GM21423 (cell line): ENCODE measurements at regions not wholly inside any gene's neighbourhood (a gene's known extent, or its start where the extent isn't known, plus 50 kb on each side); places are given as distances from the start of the nearest gene placed in this dataset.
A peak's percentile ranks its signal among the peaks of the same experiment; 100 is the strongest.

Experiments used
- ATAC-seq: cut with Tn5 transposase; IDR thresholded peaks from one replicate; pipeline ENCODE4 v1.9.1; 2021; ENCODE audit warnings: mild to moderate bottlenecking, moderate library complexity; ENCODE audit not compliant: unreplicated experiment

DNA sequence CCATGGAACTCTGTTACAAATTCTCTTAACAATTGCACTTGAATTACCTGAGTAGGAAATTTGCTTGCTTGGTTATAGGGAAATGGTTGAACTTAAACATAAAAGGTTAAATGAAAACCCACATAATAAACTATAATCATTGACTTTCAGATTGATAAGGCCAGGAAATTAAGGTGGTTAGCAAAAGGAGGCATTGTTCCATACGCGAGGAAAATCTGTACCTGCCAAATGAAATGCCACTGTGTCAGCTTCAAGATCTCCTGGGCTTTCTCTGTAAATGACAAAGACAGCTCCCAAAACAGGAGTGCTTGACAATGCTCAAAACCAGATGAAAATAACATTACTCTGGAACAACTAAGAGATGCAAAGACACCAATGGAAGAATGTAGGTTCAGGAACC, 125.5 kb upstream of the KLF3 start:
- no peak for ATAC-seq

DNA sequence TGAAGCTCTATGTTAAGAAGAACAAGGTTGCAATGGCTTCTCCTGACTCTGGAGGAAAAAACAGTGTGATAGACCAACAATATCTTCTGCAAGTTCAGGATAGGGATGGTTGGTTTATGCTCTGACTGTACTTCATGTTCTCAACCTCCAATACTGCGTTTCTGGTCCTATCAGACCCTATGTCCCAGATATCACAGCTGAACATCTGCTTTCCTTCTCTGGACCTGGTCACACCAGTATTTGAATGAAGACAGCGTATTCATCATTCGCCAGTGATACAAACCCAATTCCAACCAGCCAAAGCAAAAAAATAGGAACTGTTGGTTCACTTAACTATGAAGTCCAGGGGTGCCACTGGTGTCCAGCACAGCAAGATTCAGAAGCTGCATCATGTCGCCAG, 124.5 kb upstream of the KLF3 start:
- no peak for ATAC-seq

DNA sequence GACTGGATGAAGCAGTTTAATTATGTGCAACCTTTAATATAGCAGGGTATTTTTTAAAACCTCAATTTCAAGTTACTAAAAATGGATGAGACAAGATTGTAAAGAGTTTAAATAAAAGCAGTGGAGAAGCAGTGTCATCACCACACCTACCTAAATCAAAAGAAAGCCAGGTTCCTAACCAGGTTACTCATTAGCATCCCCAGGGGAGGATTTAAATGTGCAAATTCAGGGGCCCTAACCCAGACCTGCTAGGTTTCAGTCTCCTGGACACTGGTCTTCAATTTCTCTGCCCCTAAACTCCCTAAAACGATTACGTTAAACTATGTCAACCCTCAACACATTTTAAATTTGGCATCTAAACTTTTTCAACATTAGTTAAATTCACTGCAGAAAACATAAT, 116.9 kb upstream of the KLF3 start:
- no peak for ATAC-seq

GRCh38 chr4:38548256-38548655, 115.7 kb upstream of the KLF3 start:
- no peak for ATAC-seq

DNA sequence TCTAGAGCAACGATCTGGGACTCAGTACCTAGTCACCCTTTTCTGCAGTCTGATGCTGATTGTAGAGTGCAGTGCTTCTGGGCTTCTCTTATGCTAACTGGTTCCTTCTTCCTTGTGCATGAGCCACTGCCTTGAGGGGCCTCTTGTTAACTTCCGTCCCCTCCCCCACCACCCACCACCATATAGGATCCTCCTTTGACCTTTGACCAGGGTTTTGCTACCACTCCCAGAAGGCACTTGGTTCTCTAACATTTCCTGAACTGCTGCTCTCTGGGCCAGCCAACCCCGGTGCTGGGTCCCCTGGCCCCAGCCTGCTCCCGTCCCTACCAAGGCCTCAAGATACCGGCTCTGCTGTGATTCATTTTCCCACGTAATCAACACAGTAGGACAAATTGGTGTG, 104.6 kb upstream of the KLF3 start:
- no peak for ATAC-seq

- ATAC-seq: no peak
Observed at GRCh38 chr4:38560340-38560739, 103.7 kb upstream of the KLF3 start.

DNA sequence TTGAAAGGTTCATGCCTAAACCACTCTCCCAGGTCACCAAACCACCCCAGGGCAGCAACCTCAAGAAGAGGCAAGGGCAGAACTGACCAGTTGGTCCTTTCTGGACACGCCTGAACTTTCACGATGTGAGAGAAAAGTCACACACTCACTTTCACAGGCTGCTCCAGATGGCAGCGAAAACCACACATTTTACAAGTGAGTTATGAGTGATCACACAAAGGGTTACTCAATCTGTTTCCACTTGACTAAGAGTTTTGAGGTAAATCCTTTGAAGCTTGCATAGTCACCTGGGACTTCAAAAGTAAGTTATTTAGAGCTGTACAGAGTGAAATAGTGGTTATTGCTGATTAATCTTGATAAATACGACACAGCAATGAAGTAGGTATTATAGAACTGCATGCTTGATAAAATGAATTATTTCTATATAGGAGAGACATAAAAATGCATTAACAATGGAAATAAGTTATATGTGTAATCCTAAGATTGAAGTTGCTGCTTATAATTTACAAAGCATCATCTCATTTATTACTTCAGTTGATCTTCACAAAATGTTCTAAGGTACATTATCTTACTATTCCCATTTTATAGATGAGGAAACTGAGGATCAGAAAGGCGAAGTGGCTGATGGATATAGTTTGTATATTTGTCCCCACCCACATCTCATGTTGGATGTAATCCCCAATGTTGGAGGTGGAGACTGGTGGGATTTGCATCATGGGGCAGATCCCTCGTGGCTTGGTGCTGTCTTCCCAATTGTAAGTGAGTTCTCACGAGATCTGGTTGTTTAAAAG, 103.0 kb upstream of the KLF3 start:
- ATAC-seq: peak; percentile 81

DNA sequence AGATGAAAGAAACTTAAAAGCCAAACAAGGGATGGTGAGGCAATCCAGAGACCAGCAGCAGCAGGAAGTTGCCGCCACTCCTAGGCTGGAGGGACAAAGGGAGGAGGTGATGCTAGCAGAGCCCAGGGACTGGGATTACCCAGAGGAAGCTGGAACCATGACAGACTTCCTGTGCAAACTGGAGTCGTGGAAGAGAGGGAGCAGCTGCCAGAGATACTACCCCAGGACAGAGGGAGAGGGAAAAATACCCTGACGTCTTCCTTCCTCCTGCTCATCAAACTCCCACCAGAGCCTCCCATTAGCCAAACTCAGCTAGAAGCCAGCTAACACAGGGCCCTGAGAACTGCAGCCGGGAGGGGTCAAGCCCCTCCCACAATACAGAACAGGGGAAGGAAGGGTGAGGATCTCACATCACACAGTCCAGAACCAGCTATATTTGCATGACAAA, 101.2 kb upstream of the KLF3 start:
- ATAC-seq: no peak

GRCh38 chr4:38563707-38564495, 100.1 kb upstream of the KLF3 start:
- ATAC-seq: no peak

GRCh38 chr4:38565271-38566199, 98.5 kb upstream of the KLF3 start:
- ATAC-seq: no peak

DNA sequence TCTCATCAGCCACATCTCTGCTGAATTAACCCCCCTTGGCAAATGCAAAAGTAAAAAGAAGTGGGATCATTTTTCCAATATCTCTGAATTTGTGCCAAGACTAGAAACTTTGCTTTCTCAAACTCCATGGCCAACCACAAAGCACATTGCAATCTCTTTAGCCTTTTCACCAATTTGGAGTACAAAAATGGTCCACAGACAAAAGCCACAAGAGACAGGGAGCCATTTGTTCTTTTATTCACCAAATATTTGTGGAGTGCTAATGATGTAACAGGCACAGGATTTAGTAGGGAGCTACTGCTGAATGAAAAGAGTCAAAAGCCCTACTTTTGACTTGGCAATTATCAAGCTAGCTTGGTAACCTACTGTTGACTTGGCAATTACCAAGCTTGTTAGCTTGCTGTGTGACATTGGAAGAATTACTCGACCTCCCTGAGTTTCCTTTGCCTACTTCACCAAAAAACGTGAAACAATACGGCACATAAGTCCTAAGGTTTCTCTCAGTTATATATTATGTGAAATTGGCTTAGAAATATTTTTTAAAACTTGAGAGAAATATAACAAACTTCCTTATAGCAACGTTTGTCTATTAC, 97.1 kb upstream of the KLF3 start:
- no peak for ATAC-seq

- no peak for ATAC-seq
Observed at GRCh38 chr4:38567457-38567856, 96.5 kb upstream of the KLF3 start.

DNA sequence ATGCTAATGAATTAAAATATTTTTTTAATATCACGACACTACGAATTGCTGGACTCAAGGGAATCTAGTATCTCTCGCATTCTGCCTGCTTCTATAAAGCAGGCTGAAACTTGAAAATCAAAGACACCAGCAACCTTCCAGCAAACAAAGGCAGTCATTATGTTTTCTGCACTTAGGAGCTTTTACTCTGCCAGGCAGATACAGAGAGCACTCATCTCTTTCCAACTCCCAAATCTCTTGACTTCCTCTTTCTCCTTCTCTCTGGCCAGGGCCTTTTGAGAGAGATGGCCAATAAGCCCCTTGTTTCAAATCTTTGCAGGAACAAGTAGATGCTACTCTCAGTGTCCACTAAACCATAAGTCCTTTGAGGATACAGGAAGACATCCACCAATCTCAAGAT, 95.2 kb upstream of the KLF3 start:
- ATAC-seq: no peak

DNA sequence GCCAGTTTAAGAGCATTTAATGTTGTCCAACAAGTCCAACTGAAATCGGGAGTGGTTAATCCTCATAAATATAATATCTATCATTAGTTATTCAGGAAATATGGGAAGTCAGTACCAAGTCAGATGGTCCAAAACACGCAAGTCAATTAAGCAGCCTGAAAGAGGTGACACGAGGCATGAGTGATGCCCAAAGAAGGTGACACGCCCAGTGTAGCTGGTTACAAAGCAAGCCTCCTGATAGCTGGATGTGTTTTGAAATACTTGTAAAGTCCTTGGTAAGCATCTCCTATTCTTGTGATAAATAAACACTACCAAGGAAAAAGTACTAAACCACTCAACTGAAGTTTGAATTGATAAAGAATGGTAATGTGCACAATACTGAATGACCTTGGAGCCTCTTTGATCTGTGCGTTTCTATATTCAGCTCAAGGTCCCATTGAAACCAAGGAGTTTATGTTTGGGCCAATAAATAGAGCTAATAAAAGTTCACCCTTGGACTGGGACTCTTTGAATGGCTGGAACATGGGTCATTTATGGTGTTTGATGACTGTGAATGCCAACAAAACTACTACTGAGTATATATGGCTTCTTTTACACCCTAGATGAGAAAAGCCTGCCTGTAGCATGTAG, 93.2 kb upstream of the KLF3 start:
- no peak for ATAC-seq

DNA sequence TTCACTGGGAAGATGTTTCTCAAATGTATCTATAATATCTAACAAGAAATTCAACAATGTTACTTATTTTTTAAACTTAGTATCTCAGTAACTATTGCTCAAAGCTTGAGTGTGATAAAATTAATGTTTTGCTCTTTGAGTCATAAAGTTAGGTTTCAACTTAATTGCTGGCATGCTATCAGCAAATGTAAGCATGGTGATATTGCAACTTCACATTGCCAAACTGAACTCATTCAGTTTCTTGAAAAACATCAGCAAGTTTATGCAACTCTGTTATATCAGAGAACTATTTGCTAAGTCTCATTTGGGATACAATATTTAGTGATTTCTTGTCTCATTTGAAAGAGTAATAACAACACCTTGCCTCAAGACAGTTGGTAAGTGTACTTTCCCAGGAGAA, 91.2 kb upstream of the KLF3 start:
- no peak for ATAC-seq

DNA sequence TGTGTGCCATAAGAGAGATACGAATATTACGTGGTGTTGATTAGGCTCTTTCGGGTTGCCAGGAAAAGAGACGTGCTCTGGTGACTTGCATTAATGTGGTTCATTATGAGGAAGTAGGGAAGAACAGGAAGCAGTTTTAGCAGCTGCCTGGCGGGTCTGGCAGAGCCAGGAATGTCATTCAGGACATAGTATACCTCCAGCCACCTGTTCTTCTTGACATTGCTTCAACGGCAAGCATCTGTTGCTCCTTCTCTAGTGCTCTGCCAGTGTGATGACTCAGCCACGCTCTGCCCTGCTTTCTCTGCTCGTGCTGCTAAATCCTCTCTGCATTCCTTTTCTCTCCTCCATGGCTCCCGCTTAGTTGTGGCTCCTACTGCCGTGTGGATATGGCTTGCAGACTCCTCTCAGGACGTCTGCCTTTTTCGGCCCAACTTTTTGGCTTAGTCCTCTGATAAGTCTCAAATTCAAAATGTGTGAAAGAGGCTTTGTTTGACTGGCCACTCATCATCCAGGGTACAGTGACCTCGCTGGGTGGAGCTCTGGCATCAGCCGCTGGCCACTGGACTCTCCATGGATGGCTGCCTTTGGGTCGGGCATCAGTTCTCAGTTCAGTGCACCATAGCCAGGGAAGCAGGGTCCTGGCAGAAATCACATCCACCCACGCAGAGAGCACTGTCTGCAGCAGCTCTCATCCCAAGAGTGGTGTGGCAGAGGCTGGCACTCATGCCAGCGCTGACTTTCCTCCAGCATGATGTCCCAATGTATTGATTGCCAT, 89.3 kb upstream of the KLF3 start:
- ATAC-seq: no peak

DNA sequence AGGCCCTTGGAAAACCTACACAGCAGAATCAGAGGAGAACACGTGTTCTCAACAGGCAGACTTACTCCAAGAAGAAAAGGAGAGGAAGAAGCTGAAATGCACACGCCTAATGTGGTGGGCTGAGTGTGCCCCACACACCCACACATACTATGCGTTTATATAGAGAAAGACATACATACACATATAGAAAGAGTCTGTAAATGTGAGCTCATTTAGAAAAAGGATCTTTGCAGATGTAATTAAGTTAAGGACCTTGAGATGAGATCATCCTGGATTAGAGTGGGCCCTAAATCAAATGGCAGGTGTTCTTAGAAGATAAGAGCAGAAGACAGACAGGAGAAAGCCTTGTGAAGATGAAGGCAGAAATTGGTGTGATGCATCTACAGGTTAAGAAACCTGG, 87.2 kb upstream of the KLF3 start:
- no peak for ATAC-seq

- ATAC-seq: no peak
Observed at GRCh38 chr4:38577462-38577861, 86.5 kb upstream of the KLF3 start.

DNA sequence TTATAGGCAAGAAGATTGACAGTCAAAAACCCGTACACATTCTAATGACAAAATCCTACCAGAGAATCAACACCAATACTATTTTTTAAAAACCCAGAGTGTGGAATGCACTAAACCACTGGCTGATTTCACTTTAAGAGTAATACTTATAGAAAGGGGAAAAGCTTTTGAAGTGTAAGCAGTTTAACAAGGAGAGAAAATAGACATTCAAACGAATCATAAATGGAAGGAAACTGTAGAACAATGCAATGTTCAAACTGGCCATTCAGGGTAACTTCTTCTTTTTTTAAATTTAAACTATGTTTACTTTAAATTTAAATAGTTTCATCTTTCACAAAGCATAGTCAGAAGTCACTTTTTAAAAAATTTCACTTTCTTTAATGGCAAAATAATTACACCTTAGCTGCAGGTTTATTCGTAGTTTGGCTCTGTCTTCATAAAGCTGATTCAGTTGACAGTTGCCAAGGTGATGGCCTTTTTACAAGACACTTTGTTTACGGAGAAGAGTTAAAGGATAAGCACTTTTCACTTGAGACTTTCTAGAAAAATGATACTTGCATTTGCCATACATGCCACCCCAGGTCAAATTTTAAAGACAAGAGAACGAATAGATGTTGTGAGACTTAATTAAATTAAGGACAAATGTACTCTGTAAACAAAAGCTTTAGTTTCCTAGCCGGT, 82.4 kb upstream of the KLF3 start:
- no peak for ATAC-seq
